ENCODE measurements at regions not wholly inside any gene's neighbourhood (a gene's known extent, or its start where the extent isn't known, plus 50 kb on each side); places are given as distances from the start of the nearest gene placed in this dataset.

- H2AFZ ChIP-seq (ENCODE audit: low read length), result no peak overlapping the region
- peaks cover 22% of the 10 kb centered on the region for H3K4me1 ChIP-seq (ENCODE audit: insufficient read depth, low read length)
- CTCF ChIA-PET, result no interaction called here
- TF ChIP-seq CTCF (conservative IDR thresholded peaks at IDR 0.05; ENCODE audit: low read depth, low read length) (no peak), EZH2phosphoT487 (IDR thresholded peaks at IDR 0.05; ENCODE audit: borderline replicate concordance, low read length) (no peak), EZH2 (IDR thresholded peaks at IDR 0.05; ENCODE audit: low read length, unreplicated experiment) (no peak)
- DNase-seq (no peak), ATAC-seq (no peak)
- no peaks in the 10 kb centered on the region for H3K9me2 ChIP-seq (replicated peaks; ENCODE audit: low read length)
- H3K27ac ChIP-seq (ENCODE audit: low read length), result no peak overlapping the region
- no peaks in the 10 kb centered on the region for H3K9me3 ChIP-seq (ENCODE audit: low read length)
- no peaks in the 10 kb centered on the region for H4K20me1 ChIP-seq (ENCODE audit: low read length)
- intact Hi-C loops (cut with micrococcal nuclease), result loop anchor here (2.0 kb wide), 1 partner anchor 63 kb away; no protein-coding TSS in a partner anchor
- H3K4me3 ChIP-seq (ENCODE audit: low read length), result no peak overlapping the region
- H3K9ac ChIP-seq (ENCODE audit: low read length), result no peak overlapping the region
- no peaks in the 10 kb centered on the region for H3K36me3 ChIP-seq (ENCODE audit: low read depth, low read length)
- no peaks in the 10 kb centered on the region for H3K79me2 ChIP-seq (ENCODE audit: low read length)
- H3F3A ChIP-seq (ENCODE audit: low read length, unreplicated experiment), result no peaks in the 10 kb centered on the region
- POLR2A ChIA-PET (ENCODE audit: unreplicated experiment), result no interaction called here
- H3K27me3 ChIP-seq (ENCODE audit: low read length), result no peaks in the 10 kb centered on the region
- H3K4me2 ChIP-seq (ENCODE audit: low read length), result no peak overlapping the region
- BruUV-seq (replicated peaks), result no TSS peak
Measured at GRCh38 chr6:10307476-10307875, 107.4 kb downstream of the TFAP2A start.

- no peaks in the 10 kb centered on the region for H3K9me2 ChIP-seq (replicated peaks; ENCODE audit: low read length)
- no peaks in the 10 kb centered on the region for H3F3A ChIP-seq (ENCODE audit: low read length, unreplicated experiment)
- DNase-seq (no peak), ATAC-seq (no peak)
- intact Hi-C loops (cut with micrococcal nuclease), result loop anchor here (2.0 kb wide), 1 partner anchor 64 kb away; no protein-coding TSS in a partner anchor
- H2AFZ ChIP-seq (ENCODE audit: low read length), result no peak overlapping the region
- no peak overlapping the region for H3K27ac ChIP-seq (ENCODE audit: low read length)
- ChIA-PET CTCF (no interaction called here), POLR2A (ENCODE audit: unreplicated experiment) (no interaction called here)
- TF ChIP-seq EZH2 (IDR thresholded peaks at IDR 0.05; ENCODE audit: low read length, unreplicated experiment) (no peak), CTCF (conservative IDR thresholded peaks at IDR 0.05; ENCODE audit: low read depth, low read length) (no peak), EZH2phosphoT487 (IDR thresholded peaks at IDR 0.05; ENCODE audit: borderline replicate concordance, low read length) (no peak)
- H3K9ac ChIP-seq (ENCODE audit: low read length), result no peak overlapping the region
- H3K27me3 ChIP-seq (ENCODE audit: low read length), result no peaks in the 10 kb centered on the region
- H3K4me1 ChIP-seq (ENCODE audit: insufficient read depth, low read length), result peaks cover 22% of the 10 kb centered on the region
- H3K4me2 ChIP-seq (ENCODE audit: low read length), result no peak overlapping the region
- H3K9me3 ChIP-seq (ENCODE audit: low read length), result no peaks in the 10 kb centered on the region
- no peaks in the 10 kb centered on the region for H3K79me2 ChIP-seq (ENCODE audit: low read length)
- no peaks in the 10 kb centered on the region for H4K20me1 ChIP-seq (ENCODE audit: low read length)
- BruUV-seq (replicated peaks), result no TSS peak
- H3K4me3 ChIP-seq (ENCODE audit: low read length), result no peak overlapping the region
- no peaks in the 10 kb centered on the region for H3K36me3 ChIP-seq (ENCODE audit: low read depth, low read length)
Measured at GRCh38 chr6:10307028-10307427, 107.8 kb downstream of the TFAP2A start.

- ATAC-seq, result peak; percentile 72
- Histone ChIP-seq H4K20me1 (ENCODE audit: low read length) (no peaks in the 10 kb centered on the region), H3K36me3 (ENCODE audit: low read depth, low read length) (no peaks in the 10 kb centered on the region), H3F3A (ENCODE audit: low read length, unreplicated experiment) (no peaks in the 10 kb centered on the region), H3K9me2 (replicated peaks; ENCODE audit: low read length) (no peaks in the 10 kb centered on the region), H2AFZ (ENCODE audit: low read length) (peak overlapping the region; percentile 19; the same call in 1 of the 2 replicates), H3K79me2 (ENCODE audit: low read length) (no peaks in the 10 kb centered on the region), H3K27ac (ENCODE audit: low read length) (no peak overlapping the region), H3K4me3 (ENCODE audit: low read length) (peak overlapping the region; percentile 7; the same call in 1 of the 2 replicates), H3K4me1 (ENCODE audit: insufficient read depth, low read length) (peaks cover 16% of the 10 kb centered on the region), H3K9me3 (ENCODE audit: low read length) (no peaks in the 10 kb centered on the region), H3K27me3 (ENCODE audit: low read length) (no peaks in the 10 kb centered on the region), H3K4me2 (ENCODE audit: low read length) (peak overlapping the region; percentile 49), H3K9ac (ENCODE audit: low read length) (no peak overlapping the region)
- intact Hi-C loops (cut with micrococcal nuclease), result loop anchor here (2.0 kb wide), 1 partner anchor 65 kb away; no protein-coding TSS in a partner anchor
- peak; percentile 40 for DNase-seq
- ChIA-PET POLR2A (ENCODE audit: unreplicated experiment) (interaction anchor here (0.6 kb wide), 1 partner anchor 768 kb away, joined by 6 read pairs; no protein-coding TSS in a partner anchor), CTCF (interaction anchor here (0.6 kb wide), 1 partner anchor 22 kb away, joined by 3 read pairs; no protein-coding TSS in a partner anchor)
- BruUV-seq (replicated peaks), result no TSS peak
- no peak for TF ChIP-seq EZH2phosphoT487 (IDR thresholded peaks at IDR 0.05; ENCODE audit: borderline replicate concordance, low read length)
Measured at GRCh38 chr6:10305790-10306415, 109.0 kb downstream of the TFAP2A start.

All from PC-3 (cell line).